MM.1S (cell line): ENCODE measurements at regions not wholly inside any gene's neighbourhood (a gene's known extent, or its start where the extent isn't known, plus 50 kb on each side); places are given as distances from the start of the nearest gene placed in this dataset.

Source experiments
- DNase-seq: peaks from one replicate; pipeline ENCODE4 v3.0.0-alpha.2; 2015
- H2AFZ ChIP-seq: fragments of 300-600 bp; sonication (generic); 2 replicates; pipeline ENCODE4 v1.6.0; 2016; ENCODE audit warnings: antibody characterized with exemption, low read length
- H3F3A ChIP-seq: fragments of 300-600 bp; sonication (generic); 2 replicates; pipeline ENCODE4 v1.6.1; 2016; ENCODE audit warnings: mild to moderate bottlenecking, antibody characterized with exemption, low read length, moderate library complexity, mixed read lengths; ENCODE audit not compliant: insufficient read depth
- H3K27ac ChIP-seq: fragments of 300-600 bp; sonication (generic); 2 replicates; pipeline ENCODE4 v1.5.1; 2016; ENCODE audit warnings: mild to moderate bottlenecking, low read length
- H3K27me3 ChIP-seq: fragments of 300-600 bp; sonication (generic); replicated peaks from 2 replicates; pipeline ENCODE4 v1.6.0; 2016; ENCODE audit warnings: low read length; ENCODE audit not compliant: insufficient read depth
- H3K36me3 ChIP-seq: fragments of 300-600 bp; sonication (generic); replicated peaks from 2 replicates; pipeline ENCODE4 v1.6.1; 2016; ENCODE audit warnings: mild to moderate bottlenecking, low read length, mixed read lengths; ENCODE audit not compliant: insufficient read depth
- H3K4me1 ChIP-seq: fragments of 300-600 bp; sonication (generic); 2 replicates; pipeline ENCODE4 v1.6.1; 2016; ENCODE audit warnings: low read length, mixed read lengths
- H3K4me2 ChIP-seq: fragments of 300-600 bp; sonication (generic); 2 replicates; pipeline ENCODE4 v1.6.0; 2016; ENCODE audit warnings: low read depth, low read length
- H3K4me3 ChIP-seq: fragments of 300-600 bp; sonication (generic); 2 replicates; pipeline ENCODE4 v1.5.1; 2016; ENCODE audit warnings: low read length, mixed read lengths
- H3K79me2 ChIP-seq: fragments of 300-600 bp; sonication (generic); 2 replicates; pipeline ENCODE4 v1.6.1; 2016; ENCODE audit warnings: mixed run types, low read length, mixed read lengths
- H3K9ac ChIP-seq: fragments of 300-600 bp; sonication (generic); 2 replicates; pipeline ENCODE4 v1.6.1; 2016; ENCODE audit warnings: low read length, mixed read lengths
- H3K9me2 ChIP-seq: fragments of 300-600 bp; sonication (generic); replicated peaks from 2 replicates; pipeline ENCODE4 v1.6.1; 2016; ENCODE audit warnings: mild to moderate bottlenecking, low read length, mixed read lengths; ENCODE audit not compliant: insufficient read depth
- H3K9me3 ChIP-seq: fragments of 300-600 bp; sonication (generic); replicated peaks from 2 replicates; pipeline ENCODE4 v1.6.1; 2016; ENCODE audit warnings: mild to moderate bottlenecking, low read length, mixed read lengths; ENCODE audit not compliant: insufficient read depth
- H4K20me1 ChIP-seq: fragments of 300-600 bp; sonication (generic); 2 replicates; pipeline ENCODE4 v1.6.1; 2016; ENCODE audit warnings: mild to moderate bottlenecking, low read length, moderate library complexity, mixed read lengths; ENCODE audit not compliant: insufficient read depth
- CTCF ChIP-seq: fragments of 300-600 bp; sonication (generic); IDR thresholded peaks from 2 replicates; pipeline ENCODE4 v1.5.1; 2016; ENCODE audit warnings: antibody characterized with exemption, low read length, mixed read lengths
- EZH2 ChIP-seq: fragments of 300-600 bp; sonication (generic); optimal IDR thresholded peaks from 2 replicates; pipeline ENCODE3; 2017; ENCODE audit warnings: low read depth, mild to moderate bottlenecking, antibody characterized with exemption, low read length, mixed read lengths
- EZH2phosphoT487 ChIP-seq: fragments of 300-600 bp; sonication (generic); IDR thresholded peaks from 2 replicates; pipeline ENCODE4 v1.6.1; 2018; ENCODE audit warnings: antibody characterized with exemption, low read length

GRCh38 chr2:12054956-12055618 is 308.7 kb downstream of the LPIN1 start:
- Histone ChIP-seq H3K4me2 (no peak overlapping the region), H3K9ac (no peak overlapping the region), H3K9me3 (no peaks in the 10 kb centered on the region), H3K79me2 (no peaks in the 10 kb centered on the region), H3K27ac (no peak overlapping the region), H3K4me1 (no peaks in the 10 kb centered on the region), H3K9me2 (no peaks in the 10 kb centered on the region), H3K27me3 (no peaks in the 10 kb centered on the region), H4K20me1 (no peaks in the 10 kb centered on the region), H3F3A (no peaks in the 10 kb centered on the region), H2AFZ (no peak overlapping the region), H3K4me3 (no peak overlapping the region), H3K36me3 (no peaks in the 10 kb centered on the region)
- no peak for TF ChIP-seq CTCF
- TF ChIP-seq EZH2phosphoT487, result no peak
- no peak for TF ChIP-seq EZH2
- no peak for DNase-seq

- H3K4me1 ChIP-seq, result no peaks in the 10 kb centered on the region
- no peak for DNase-seq
- H2AFZ ChIP-seq, result no peak overlapping the region
- no peaks in the 10 kb centered on the region for H3F3A ChIP-seq
- H3K9ac ChIP-seq, result no peak overlapping the region
- H3K9me3 ChIP-seq, result no peaks in the 10 kb centered on the region
- no peaks in the 10 kb centered on the region for H3K9me2 ChIP-seq
- H3K4me3 ChIP-seq, result no peak overlapping the region
- no peak overlapping the region for H3K27ac ChIP-seq
- TF ChIP-seq EZH2, result no peak
- no peak for TF ChIP-seq EZH2phosphoT487
- TF ChIP-seq CTCF, result no peak
- H3K36me3 ChIP-seq, result no peaks in the 10 kb centered on the region
- H3K4me2 ChIP-seq, result no peak overlapping the region
- no peaks in the 10 kb centered on the region for H4K20me1 ChIP-seq
- H3K79me2 ChIP-seq, result no peaks in the 10 kb centered on the region
- H3K27me3 ChIP-seq, result no peaks in the 10 kb centered on the region
Measured at GRCh38 chr2:12057436-12058166, 311.2 kb downstream of the LPIN1 start.

- no peaks in the 10 kb centered on the region for H3K36me3 ChIP-seq
- H3K4me2 ChIP-seq, result no peak overlapping the region
- H3K4me1 ChIP-seq, result no peaks in the 10 kb centered on the region
- no peaks in the 10 kb centered on the region for H3F3A ChIP-seq
- H3K27ac ChIP-seq, result no peak overlapping the region
- H3K9me2 ChIP-seq, result no peaks in the 10 kb centered on the region
- no peak overlapping the region for H3K4me3 ChIP-seq
- H3K27me3 ChIP-seq, result no peaks in the 10 kb centered on the region
- no peak overlapping the region for H2AFZ ChIP-seq
- no peaks in the 10 kb centered on the region for H3K9me3 ChIP-seq
- H3K9ac ChIP-seq, result no peak overlapping the region
- H3K79me2 ChIP-seq, result no peaks in the 10 kb centered on the region
- TF ChIP-seq EZH2 (no peak), EZH2phosphoT487 (no peak), CTCF (no peak)
- DNase-seq, result no peak
- no peaks in the 10 kb centered on the region for H4K20me1 ChIP-seq
Measured at GRCh38 chr2:12059616-12060441, 313.4 kb downstream of the LPIN1 start.
